IPS-18a (cell line): ENCODE measurements at regions not wholly inside any gene's neighbourhood (a gene's known extent, or its start where the extent isn't known, plus 50 kb on each side); places are given as distances from the start of the nearest gene placed in this dataset.
"Not testable (repeated sequence)": the region's sequence is repeated elsewhere in the genome, so short reads cannot be mapped to it uniquely, and the experiment has no call there.

Experiments
- H3K27ac ChIP-seq: one replicate; pipeline ENCODE4 v1.5.1; 2013; ENCODE audit warnings: low read length
- H3K27me3 ChIP-seq: one replicate; pipeline ENCODE4 v1.6.1; 2013; ENCODE audit warnings: mild to moderate bottlenecking, low read length; ENCODE audit not compliant: control insufficient read depth, insufficient read depth
- H3K36me3 ChIP-seq: one replicate; pipeline ENCODE4 v1.6.1; 2013; ENCODE audit warnings: low read depth, low read length; ENCODE audit not compliant: control insufficient read depth
- H3K4me1 ChIP-seq: one replicate; pipeline ENCODE4 v1.6.1; 2013; ENCODE audit warnings: low read depth, low read length; ENCODE audit not compliant: control insufficient read depth
- H3K4me3 ChIP-seq: one replicate; pipeline ENCODE4 v1.5.1; 2013; ENCODE audit warnings: low read length
- H3K9ac ChIP-seq: one replicate; pipeline ENCODE4 v1.6.1; 2013; ENCODE audit warnings: mild to moderate bottlenecking, low read length, moderate library complexity
- H3K9me3 ChIP-seq: one replicate; pipeline ENCODE4 v1.6.1; 2013; ENCODE audit warnings: low read depth, low read length; ENCODE audit not compliant: control insufficient read depth

DNA sequence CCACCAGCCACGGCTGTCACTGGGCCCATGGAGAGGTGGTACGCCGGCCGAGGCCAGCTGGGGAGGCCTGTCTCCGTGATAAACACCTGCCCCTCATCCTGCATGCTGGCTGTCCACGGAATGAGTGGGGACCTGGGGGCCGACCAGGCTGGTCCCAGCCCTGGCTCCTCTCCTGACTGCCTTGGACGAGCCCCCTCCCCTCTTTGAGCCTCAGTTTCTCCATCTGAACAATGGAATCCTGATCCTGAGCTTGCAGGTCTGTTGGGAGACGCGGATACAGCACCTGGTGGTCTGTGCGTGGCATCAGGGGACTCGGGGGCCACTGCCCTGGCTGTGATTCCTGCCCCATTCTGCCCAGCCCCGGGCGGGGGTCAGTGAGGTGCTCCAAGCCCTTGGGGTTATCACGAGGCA, 109.9 kb downstream of the MICALL2 start:
- no peak overlapping the region for H3K4me3 ChIP-seq
- no peaks in the 10 kb centered on the region for H3K27me3 ChIP-seq

DNA sequence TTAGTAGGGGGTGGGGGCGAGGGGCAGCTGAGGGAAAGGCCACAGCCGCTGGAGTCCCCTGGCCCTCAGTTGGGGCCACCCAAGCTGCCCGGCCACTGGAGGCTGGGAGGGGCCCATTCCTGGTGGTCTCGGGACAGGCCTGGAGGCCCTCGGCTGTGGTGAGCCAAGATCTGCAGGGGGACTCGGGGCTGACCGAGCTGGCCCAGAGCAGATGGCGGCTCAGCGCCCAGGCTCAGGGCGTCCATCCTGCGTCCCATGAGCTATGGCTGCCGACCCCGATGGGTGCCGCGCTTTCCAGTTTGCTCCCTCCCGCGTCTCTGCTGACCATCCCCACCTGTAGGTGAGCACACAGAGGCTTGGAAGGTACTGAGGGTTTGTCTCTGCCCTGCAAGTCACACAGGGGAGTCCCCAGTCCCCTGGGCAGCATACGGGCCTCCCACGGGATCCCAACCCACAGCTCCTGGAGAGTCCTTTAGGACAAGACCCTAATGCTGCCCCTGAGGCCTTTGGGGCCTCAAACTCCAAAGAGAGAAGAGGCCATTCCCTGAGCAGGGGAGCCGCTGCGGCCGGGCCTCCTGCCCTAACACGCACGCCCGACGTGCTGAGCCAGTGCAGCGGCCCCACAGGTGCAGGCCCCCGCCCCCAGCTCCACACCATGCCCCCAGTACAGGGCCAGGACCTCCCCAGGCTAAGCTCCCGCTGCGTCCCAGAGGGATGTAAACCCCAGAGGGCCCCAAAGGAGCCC, 107.2 kb downstream of the MICALL2 start:
- no peak overlapping the region for H3K9ac ChIP-seq
- H3K27me3 ChIP-seq: no peaks in the 10 kb centered on the region
- H3K4me1 ChIP-seq: no peaks in the 10 kb centered on the region
- no peak overlapping the region for H3K27ac ChIP-seq
- H3K36me3 ChIP-seq: no peaks in the 10 kb centered on the region
- no peaks in the 10 kb centered on the region for H3K9me3 ChIP-seq
- H3K4me3 ChIP-seq: no peak overlapping the region

More for the DNA sequence above, 109.9 kb downstream of the MICALL2 start:
- Histone ChIP-seq H3K9ac (no peak overlapping the region), H3K36me3 (no peaks in the 10 kb centered on the region), H3K27ac (no peak overlapping the region), H3K9me3 (no peaks in the 10 kb centered on the region), H3K4me1 (no peaks in the 10 kb centered on the region)

- Histone ChIP-seq H3K4me3 (no peak overlapping the region), H3K4me1 (no peaks in the 10 kb centered on the region), H3K27me3 (no peaks in the 10 kb centered on the region), H3K36me3 (no peaks in the 10 kb centered on the region), H3K9me3 (no peaks in the 10 kb centered on the region), H3K27ac (no peak overlapping the region), H3K9ac (no peak overlapping the region)
Observed at GRCh38 chr7:1352656-1353271, 106.5 kb downstream of the MICALL2 start.

GRCh38 chr7:1354661-1355567, 104.4 kb downstream of the MICALL2 start:
- H3K9ac ChIP-seq: no peak overlapping the region
- H3K27me3 ChIP-seq: no peaks in the 10 kb centered on the region
- H3K36me3 ChIP-seq: no peaks in the 10 kb centered on the region
- no peak overlapping the region for H3K4me3 ChIP-seq
- no peaks in the 10 kb centered on the region for H3K9me3 ChIP-seq
- no peaks in the 10 kb centered on the region for H3K4me1 ChIP-seq
- H3K27ac ChIP-seq: no peak overlapping the region

GRCh38 chr7:1355568-1356340, 103.5 kb downstream of the MICALL2 start:
- no peak overlapping the region for H3K27ac ChIP-seq
- H3K4me3 ChIP-seq: no peak overlapping the region
- H3K9me3 ChIP-seq: no peaks in the 10 kb centered on the region
- H3K27me3 ChIP-seq: no peaks in the 10 kb centered on the region
- H3K36me3 ChIP-seq: no peaks in the 10 kb centered on the region
- H3K4me1 ChIP-seq: no peaks in the 10 kb centered on the region
- no peak overlapping the region for H3K9ac ChIP-seq

- H3K27ac ChIP-seq, H3K36me3 ChIP-seq: not testable (repeated sequence)
Observed at GRCh38 chr7:1356853-1357252, 102.4 kb downstream of the MICALL2 start.

DNA sequence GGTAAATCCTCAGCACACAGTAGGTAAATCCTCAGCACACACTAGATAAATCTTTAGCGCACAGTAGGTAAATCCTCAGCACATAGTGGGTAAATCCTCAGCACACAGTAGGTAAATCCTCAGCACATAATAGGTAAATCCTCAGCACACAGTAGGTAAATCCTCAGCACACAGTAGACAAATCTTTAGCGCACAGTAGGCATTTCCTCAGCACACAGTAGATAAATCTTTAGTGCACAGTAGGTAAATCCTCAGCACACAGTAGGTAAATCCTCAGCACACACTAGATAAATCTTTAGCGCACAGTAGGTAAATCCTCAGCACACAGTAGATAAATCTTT, 102.0 kb downstream of the MICALL2 start:
- H3K9me3 ChIP-seq: not testable (repeated sequence)

More at GRCh38 chr7:1356853-1357252, 102.4 kb downstream of the MICALL2 start:
- not testable (repeated sequence) for H3K9me3 ChIP-seq, H3K4me1 ChIP-seq, H3K27me3 ChIP-seq, H3K9ac ChIP-seq, H3K4me3 ChIP-seq

GRCh38 chr7:1357601-1358271, 101.5 kb downstream of the MICALL2 start:
- no peak overlapping the region for H3K27ac ChIP-seq
- no peak overlapping the region for H3K9ac ChIP-seq
- H3K4me1 ChIP-seq: no peaks in the 10 kb centered on the region
- no peaks in the 10 kb centered on the region for H3K36me3 ChIP-seq
- no peaks in the 10 kb centered on the region for H3K9me3 ChIP-seq
- H3K4me3 ChIP-seq: no peak overlapping the region
- H3K27me3 ChIP-seq: no peaks in the 10 kb centered on the region

More for the DNA sequence above, 102.0 kb downstream of the MICALL2 start:
- H3K4me3 ChIP-seq, H3K36me3 ChIP-seq, H3K9ac ChIP-seq, H3K27ac ChIP-seq, H3K27me3 ChIP-seq, H3K4me1 ChIP-seq: not testable (repeated sequence)

GRCh38 chr7:1358376-1359050, 100.8 kb downstream of the MICALL2 start:
- Histone ChIP-seq H3K36me3 (no peaks in the 10 kb centered on the region), H3K4me3 (no peak overlapping the region), H3K27me3 (no peaks in the 10 kb centered on the region), H3K9me3 (no peaks in the 10 kb centered on the region), H3K4me1 (no peaks in the 10 kb centered on the region), H3K9ac (no peak overlapping the region), H3K27ac (no peak overlapping the region)

GRCh38 chr7:1359051-1359400, 100.2 kb downstream of the MICALL2 start:
- H3K27ac ChIP-seq: no peak overlapping the region
- H3K4me1 ChIP-seq: no peaks in the 10 kb centered on the region
- no peak overlapping the region for H3K9ac ChIP-seq
- no peaks in the 10 kb centered on the region for H3K9me3 ChIP-seq
- H3K4me3 ChIP-seq: no peak overlapping the region
- no peaks in the 10 kb centered on the region for H3K36me3 ChIP-seq
- no peaks in the 10 kb centered on the region for H3K27me3 ChIP-seq
